IPS-11a (cell line): ENCODE measurements at regions not wholly inside any gene's neighbourhood (a gene's known extent, or its start where the extent isn't known, plus 50 kb on each side); places are given as distances from the start of the nearest gene placed in this dataset.
"Not testable (repeated sequence)": the region's sequence is repeated elsewhere in the genome, so short reads cannot be mapped to it uniquely, and the experiment has no call there.

Experiments used
- H3K4me3 ChIP-seq: one replicate; pipeline ENCODE4 v1.5.1; 2013; ENCODE audit warnings: low read depth, low read length, control low read depth

GRCh38 chr22:26804315-26804714 lies 146.9 kb downstream of the MIAT start:
- H3K4me3 ChIP-seq, result no peak overlapping the region

- H3K4me3 ChIP-seq, result no peak overlapping the region
Observed at GRCh38 chr22:26804911-26805539, 147.6 kb downstream of the MIAT start.

- H3K4me3 ChIP-seq, result no peak overlapping the region
Observed at GRCh38 chr22:26806445-26807175, 149.2 kb downstream of the MIAT start.

GRCh38 chr22:26811647-26811992 lies 154.2 kb downstream of the MIAT start:
- no peak overlapping the region for H3K4me3 ChIP-seq

GRCh38 chr22:26812731-26813130 lies 155.3 kb downstream of the MIAT start:
- H3K4me3 ChIP-seq, result no peak overlapping the region

- no peak overlapping the region for H3K4me3 ChIP-seq
Observed at GRCh38 chr22:26816726-26817125, 159.3 kb downstream of the MIAT start.

- no peak overlapping the region for H3K4me3 ChIP-seq
Observed at GRCh38 chr22:26817926-26818325, 160.5 kb downstream of the MIAT start.

GRCh38 chr22:26821854-26822253 lies 164.5 kb downstream of the MIAT start:
- no peak overlapping the region for H3K4me3 ChIP-seq

- no peak overlapping the region for H3K4me3 ChIP-seq
Observed at GRCh38 chr22:26822313-26822712, 164.9 kb downstream of the MIAT start.

- H3K4me3 ChIP-seq, result no peak overlapping the region
Observed at GRCh38 chr22:26823966-26824365, 166.6 kb downstream of the MIAT start.

- H3K4me3 ChIP-seq, result no peak overlapping the region
Observed at GRCh38 chr22:26825960-26826935, 168.9 kb downstream of the MIAT start.

- H3K4me3 ChIP-seq, result no peak overlapping the region
Observed at GRCh38 chr22:26827611-26828010, 170.2 kb downstream of the MIAT start.

GRCh38 chr22:26828311-26828710 lies 170.9 kb downstream of the MIAT start:
- H3K4me3 ChIP-seq, result no peak overlapping the region

- no peak overlapping the region for H3K4me3 ChIP-seq
Observed at GRCh38 chr22:26830837-26831236, 173.4 kb downstream of the MIAT start.

GRCh38 chr22:26835023-26835422 lies 177.6 kb downstream of the MIAT start:
- no peak overlapping the region for H3K4me3 ChIP-seq

- no peak overlapping the region for H3K4me3 ChIP-seq
Observed at GRCh38 chr22:26835929-26836528, 178.6 kb downstream of the MIAT start.

GRCh38 chr22:26837784-26838470 lies 180.5 kb downstream of the MIAT start:
- H3K4me3 ChIP-seq, result no peak overlapping the region

GRCh38 chr22:26838471-26838825 lies 181.1 kb downstream of the MIAT start:
- H3K4me3 ChIP-seq, result no peak overlapping the region

- no peak overlapping the region for H3K4me3 ChIP-seq
Observed at GRCh38 chr22:26839216-26839615, 181.8 kb downstream of the MIAT start.

GRCh38 chr22:26840770-26841169 lies 183.4 kb downstream of the MIAT start:
- H3K4me3 ChIP-seq, result not testable (repeated sequence)

GRCh38 chr22:26842103-26842502 lies 184.7 kb downstream of the MIAT start:
- no peak overlapping the region for H3K4me3 ChIP-seq
